DOHH2 (cell line): ENCODE measurements at regions not wholly inside any gene's neighbourhood (a gene's known extent, or its start where the extent isn't known, plus 50 kb on each side); places are given as distances from the start of the nearest gene placed in this dataset.

Source experiments
- H3F3A ChIP-seq: fragments of 200-600 bp; sonication (generic), shearing (Covaris generic); 2 replicates; pipeline ENCODE4 v1.6.0; 2016; ENCODE audit warnings: antibody characterized with exemption, mild to moderate bottlenecking; ENCODE audit not compliant: control insufficient read depth, insufficient read depth
- H3K27ac ChIP-seq: fragments of 200-600 bp; sonication (generic); 2 replicates; pipeline ENCODE4 v1.5.1; 2014; ENCODE audit warnings: low read depth, mild to moderate bottlenecking, low read length, moderate library complexity
- H3K27me3 ChIP-seq: fragments of 200-600 bp; sonication (generic); 2 replicates; pipeline ENCODE4 v1.6.1; 2014; ENCODE audit warnings: mild to moderate bottlenecking, low read length, mixed read lengths; ENCODE audit not compliant: control insufficient read depth
- H3K36me3 ChIP-seq: fragments of 200-600 bp; sonication (generic); 2 replicates; pipeline ENCODE4 v1.6.1; 2014; ENCODE audit warnings: mild to moderate bottlenecking, low read length, moderate library complexity, mixed read lengths; ENCODE audit not compliant: control insufficient read depth
- H3K4me1 ChIP-seq: fragments of 200-600 bp; sonication (generic); 2 replicates; pipeline ENCODE4 v1.6.1; 2014; ENCODE audit warnings: mild to moderate bottlenecking, low read length, mixed read lengths; ENCODE audit not compliant: control insufficient read depth
- H3K4me2 ChIP-seq: fragments of 200-600 bp; sonication (generic); 2 replicates; pipeline ENCODE4 v1.6.0; 2014; ENCODE audit warnings: mild to moderate bottlenecking, low read length, moderate library complexity
- H3K4me3 ChIP-seq: fragments of 200-600 bp; sonication (generic); 2 replicates; pipeline ENCODE4 v1.5.1; 2014; ENCODE audit warnings: mild to moderate bottlenecking, low read length, mixed read lengths
- H3K79me2 ChIP-seq: fragments of 200-600 bp; sonication (generic); 2 replicates; pipeline ENCODE4 v1.6.1; 2014; ENCODE audit warnings: mild to moderate bottlenecking, low read length, mixed read lengths; ENCODE audit not compliant: control insufficient read depth
- H3K9me2 ChIP-seq: fragments of 200-600 bp; sonication (generic); replicated peaks from 2 replicates; pipeline ENCODE4 v1.6.1; 2014; ENCODE audit warnings: mild to moderate bottlenecking, low read length, mixed read lengths; ENCODE audit not compliant: control insufficient read depth
- H3K9me3 ChIP-seq: fragments of 200-600 bp; sonication (generic); 2 replicates; pipeline ENCODE4 v1.6.1; 2014; ENCODE audit warnings: antibody characterized with exemption, low read length, mixed read lengths; ENCODE audit not compliant: control insufficient read depth, insufficient read depth
- H4K20me1 ChIP-seq: fragments of 200-600 bp; sonication (generic); 2 replicates; pipeline ENCODE4 v1.6.0; 2014; ENCODE audit warnings: low read depth, mild to moderate bottlenecking, antibody characterized with exemption, low read length, moderate library complexity; ENCODE audit not compliant: control insufficient read depth, insufficient read depth
- EZH2phosphoT487 ChIP-seq: fragments of 200-600 bp; sonication (generic); IDR thresholded peaks from 2 replicates; pipeline ENCODE4 v1.6.1; 2017; ENCODE audit warnings: borderline replicate concordance, mild to moderate bottlenecking, antibody characterized with exemption, low read length, moderate library complexity, mixed read lengths
- TF ChIP-seq, protein P1 (sequence below): fragments of 200-600 bp; sonication (generic); IDR thresholded peaks from one replicate; pipeline ENCODE4 v1.5.1; 2014; ENCODE audit warnings: antibody characterized with exemption, mild to moderate bottlenecking, low read depth, low read length; ENCODE audit not compliant: poor library complexity, severe bottlenecking

- H3K79me2 ChIP-seq: no peaks in the 10 kb centered on the region
- H3K4me1 ChIP-seq: no peaks in the 10 kb centered on the region
- no peaks in the 10 kb centered on the region for H3K9me2 ChIP-seq
- H3K4me2 ChIP-seq: no peak overlapping the region
- no peak for TF ChIP-seq EZH2phosphoT487
- TF ChIP-seq, protein P1, sequence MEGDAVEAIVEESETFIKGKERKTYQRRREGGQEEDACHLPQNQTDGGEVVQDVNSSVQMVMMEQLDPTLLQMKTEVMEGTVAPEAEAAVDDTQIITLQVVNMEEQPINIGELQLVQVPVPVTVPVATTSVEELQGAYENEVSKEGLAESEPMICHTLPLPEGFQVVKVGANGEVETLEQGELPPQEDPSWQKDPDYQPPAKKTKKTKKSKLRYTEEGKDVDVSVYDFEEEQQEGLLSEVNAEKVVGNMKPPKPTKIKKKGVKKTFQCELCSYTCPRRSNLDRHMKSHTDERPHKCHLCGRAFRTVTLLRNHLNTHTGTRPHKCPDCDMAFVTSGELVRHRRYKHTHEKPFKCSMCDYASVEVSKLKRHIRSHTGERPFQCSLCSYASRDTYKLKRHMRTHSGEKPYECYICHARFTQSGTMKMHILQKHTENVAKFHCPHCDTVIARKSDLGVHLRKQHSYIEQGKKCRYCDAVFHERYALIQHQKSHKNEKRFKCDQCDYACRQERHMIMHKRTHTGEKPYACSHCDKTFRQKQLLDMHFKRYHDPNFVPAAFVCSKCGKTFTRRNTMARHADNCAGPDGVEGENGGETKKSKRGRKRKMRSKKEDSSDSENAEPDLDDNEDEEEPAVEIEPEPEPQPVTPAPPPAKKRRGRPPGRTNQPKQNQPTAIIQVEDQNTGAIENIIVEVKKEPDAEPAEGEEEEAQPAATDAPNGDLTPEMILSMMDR: no peak
- H3K36me3 ChIP-seq: no peaks in the 10 kb centered on the region
- no peak overlapping the region for H3K27ac ChIP-seq
- H4K20me1 ChIP-seq: no peaks in the 10 kb centered on the region
- H3K9me3 ChIP-seq: no peaks in the 10 kb centered on the region
- H3F3A ChIP-seq: no peaks in the 10 kb centered on the region
- no peak overlapping the region for H3K4me3 ChIP-seq
- no peaks in the 10 kb centered on the region for H3K27me3 ChIP-seq
These were observed 214.7 kb upstream of the FOXQ1 start for GRCh38 chr6:1096967-1097765.

DNA sequence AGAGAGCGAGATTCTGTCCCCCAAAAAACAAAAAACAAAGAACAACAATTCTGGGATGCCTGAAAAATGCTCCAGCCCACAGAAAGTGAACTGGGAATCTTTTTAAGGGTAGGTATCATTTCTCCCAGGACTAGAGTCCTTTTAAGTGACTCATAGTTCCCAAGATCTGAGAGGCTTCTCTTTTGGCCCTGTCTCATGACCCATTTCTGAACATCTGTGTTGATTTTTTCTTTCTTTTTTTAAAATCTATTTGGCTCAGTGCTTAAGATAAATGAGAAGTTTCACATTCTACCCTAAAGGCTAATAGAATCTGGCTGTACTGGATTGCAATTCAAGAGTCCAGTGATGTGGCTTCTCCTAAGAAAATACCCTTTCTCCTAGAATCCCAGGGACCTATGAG lies 217.6 kb upstream of the FOXQ1 start:
- Histone ChIP-seq H3K9me3 (no peaks in the 10 kb centered on the region), H3K27ac (no peak overlapping the region), H3K4me2 (no peak overlapping the region), H3K4me3 (no peak overlapping the region), H3F3A (no peaks in the 10 kb centered on the region), H3K79me2 (no peaks in the 10 kb centered on the region), H3K4me1 (no peaks in the 10 kb centered on the region), H4K20me1 (no peaks in the 10 kb centered on the region), H3K36me3 (no peaks in the 10 kb centered on the region), H3K27me3 (no peaks in the 10 kb centered on the region), H3K9me2 (no peaks in the 10 kb centered on the region)
- TF ChIP-seq, protein P1: no peak
- no peak for TF ChIP-seq EZH2phosphoT487

GRCh38 chr6:1091900-1092299 lies 220.0 kb upstream of the FOXQ1 start:
- Histone ChIP-seq H3K36me3 (no peaks in the 10 kb centered on the region), H3K27ac (no peak overlapping the region), H3K9me3 (no peaks in the 10 kb centered on the region), H3F3A (no peaks in the 10 kb centered on the region), H4K20me1 (no peaks in the 10 kb centered on the region), H3K4me3 (no peak overlapping the region), H3K9me2 (no peaks in the 10 kb centered on the region), H3K4me2 (no peak overlapping the region), H3K4me1 (no peaks in the 10 kb centered on the region), H3K79me2 (no peaks in the 10 kb centered on the region), H3K27me3 (no peaks in the 10 kb centered on the region)
- no peak for TF ChIP-seq EZH2phosphoT487
- TF ChIP-seq, protein P1: no peak
